Effector memory CD8-positive, alpha-beta T cell (primary cell): ENCODE measurements at regions not wholly inside any gene's neighbourhood (a gene's known extent, or its start where the extent isn't known, plus 50 kb on each side); places are given as distances from the start of the nearest gene placed in this dataset.

Experiments used
- ATAC-seq: fragments of 150-1000 bp; cut with Tn5 transposase; replicated peaks from 2 replicates; pipeline ENCODE4 v1.10.0; 2021; ENCODE audit warnings: mild to moderate bottlenecking, moderate library complexity
- DNase-seq, 3 experiments: peaks; one replicate each; pipeline ENCODE4 v3.0.0; 2021
- H3K27ac Mint-ChIP-seq, 2 donors: one replicate each; pipeline ENCODE4 v1.8.0; 2022; ENCODE audit warnings: mild to moderate bottlenecking in 2 of 2, mixed read lengths in 2 of 2, moderate library complexity in 2 of 2
- H3K27me3 Mint-ChIP-seq, 2 donors: one replicate each; pipeline ENCODE4 v1.8.0; 2022; ENCODE audit warnings: mixed read lengths in 2 of 2
- H3K36me3 Mint-ChIP-seq: one replicate; pipeline ENCODE4 v1.8.0; 2022; ENCODE audit warnings: mild to moderate bottlenecking, moderate library complexity, mixed read lengths; ENCODE audit not compliant: insufficient read depth
- H3K4me1 Mint-ChIP-seq, 2 donors: one replicate each; pipeline ENCODE4 v1.8.0; 2022; ENCODE audit warnings: low read depth in 2 of 2, mixed read lengths in 2 of 2
- H3K4me3 Mint-ChIP-seq, 2 donors: one replicate each; pipeline ENCODE4 v1.8.0; 2022; ENCODE audit warnings: mild to moderate bottlenecking in 2 of 2, mixed read lengths in 2 of 2, moderate library complexity in 2 of 2
- H3K9me3 Mint-ChIP-seq, 2 donors: one replicate each; pipeline ENCODE4 v1.8.0; 2022; ENCODE audit warnings: mixed read lengths in 2 of 2

- H3K36me3 Mint-ChIP-seq, result no peaks in the 10 kb centered on the region
- ATAC-seq, result no peak
- DNase-seq, result no peak
Measured at GRCh38 chr4:45751877-45752530, 371.9 kb downstream of the GABRG1 start.

GRCh38 chr4:45750721-45751120, 373.1 kb downstream of the GABRG1 start:
- Mint-ChIP-seq H3K27me3 (no peaks in the 10 kb centered on the region), H3K27ac (no peak overlapping the region), H3K4me3 (no peak overlapping the region), H3K4me1 (no peaks in the 10 kb centered on the region), H3K36me3 (no peaks in the 10 kb centered on the region), H3K9me3 (peaks cover 0 to 5% of the 10 kb centered on the region in 2 donors)
- DNase-seq, result no peak
- no peak for ATAC-seq

More at GRCh38 chr4:45751877-45752530, 371.9 kb downstream of the GABRG1 start:
- Mint-ChIP-seq H3K9me3 (peaks cover 0 to 5% of the 10 kb centered on the region in 2 donors), H3K4me1 (no peaks in the 10 kb centered on the region), H3K27me3 (no peaks in the 10 kb centered on the region), H3K4me3 (no peak overlapping the region), H3K27ac (no peak overlapping the region)

- H3K4me1 Mint-ChIP-seq, result no peaks in the 10 kb centered on the region
- no peaks in the 10 kb centered on the region for H3K27me3 Mint-ChIP-seq
- H3K9me3 Mint-ChIP-seq, result peaks cover 0 to 11% of the 10 kb centered on the region in 2 donors
- ATAC-seq (no peak), DNase-seq (no peak)
- no peaks in the 10 kb centered on the region for H3K36me3 Mint-ChIP-seq
- no peak overlapping the region for H3K4me3 Mint-ChIP-seq
- H3K27ac Mint-ChIP-seq, result no peak overlapping the region
Measured at GRCh38 chr4:45745741-45746140, 378.1 kb downstream of the GABRG1 start.

- Mint-ChIP-seq H3K27me3 (no peaks in the 10 kb centered on the region), H3K4me3 (no peak overlapping the region), H3K9me3 (peaks cover 0 to 7% of the 10 kb centered on the region in 2 donors), H3K27ac (no peak overlapping the region), H3K36me3 (no peaks in the 10 kb centered on the region), H3K4me1 (no peaks in the 10 kb centered on the region)
- ATAC-seq (no peak), DNase-seq (no peak)
Measured at GRCh38 chr4:45741897-45742296, 382.0 kb downstream of the GABRG1 start.

GRCh38 chr4:45732161-45732560, 391.7 kb downstream of the GABRG1 start:
- Mint-ChIP-seq H3K27ac (no peak overlapping the region), H3K4me3 (no peak overlapping the region), H3K4me1 (no peaks in the 10 kb centered on the region), H3K9me3 (peaks cover 0 to 10% of the 10 kb centered on the region in 2 donors), H3K36me3 (no peaks in the 10 kb centered on the region), H3K27me3 (no peaks in the 10 kb centered on the region)
- no peak for DNase-seq
- ATAC-seq, result no peak

- Mint-ChIP-seq H3K9me3 (peaks cover 13 to 34% of the 10 kb centered on the region in 2 donors), H3K4me3 (no peak overlapping the region), H3K27ac (no peak overlapping the region), H3K36me3 (no peaks in the 10 kb centered on the region), H3K4me1 (no peaks in the 10 kb centered on the region), H3K27me3 (no peaks in the 10 kb centered on the region)
- DNase-seq (no peak), ATAC-seq (no peak)
Measured at GRCh38 chr4:45716093-45716492, 407.8 kb downstream of the GABRG1 start.

- no peaks in the 10 kb centered on the region for H3K27me3 Mint-ChIP-seq
- H3K4me3 Mint-ChIP-seq, result no peak overlapping the region
- H3K9me3 Mint-ChIP-seq, result peaks cover 13 to 31% of the 10 kb centered on the region in 2 donors
- no peak for ATAC-seq
- H3K36me3 Mint-ChIP-seq, result no peaks in the 10 kb centered on the region
- no peak for DNase-seq
- H3K4me1 Mint-ChIP-seq, result no peaks in the 10 kb centered on the region
- H3K27ac Mint-ChIP-seq, result no peak overlapping the region
Measured at GRCh38 chr4:45713996-45714395, 409.9 kb downstream of the GABRG1 start.

GRCh38 chr4:45701621-45702020, 422.2 kb downstream of the GABRG1 start:
- DNase-seq, result no peak
- no peaks in the 10 kb centered on the region for H3K4me1 Mint-ChIP-seq
- ATAC-seq, result no peak
- no peak overlapping the region for H3K27ac Mint-ChIP-seq
- H3K27me3 Mint-ChIP-seq, result no peaks in the 10 kb centered on the region
- no peak overlapping the region for H3K4me3 Mint-ChIP-seq
- no peaks in the 10 kb centered on the region for H3K36me3 Mint-ChIP-seq
- H3K9me3 Mint-ChIP-seq, result peaks cover 8% of the 10 kb centered on the region in 2 donors

GRCh38 chr4:45693746-45694145, 430.1 kb downstream of the GABRG1 start:
- Mint-ChIP-seq H3K27me3 (no peaks in the 10 kb centered on the region), H3K9me3 (peaks cover 13 to 21% of the 10 kb centered on the region in 2 donors), H3K27ac (no peak overlapping the region), H3K4me3 (no peak overlapping the region), H3K4me1 (no peaks in the 10 kb centered on the region), H3K36me3 (no peaks in the 10 kb centered on the region)
- DNase-seq, result no peak
- no peak for ATAC-seq

- no peak overlapping the region for H3K27ac Mint-ChIP-seq
- no peaks in the 10 kb centered on the region for H3K27me3 Mint-ChIP-seq
- H3K4me1 Mint-ChIP-seq, result no peaks in the 10 kb centered on the region
- DNase-seq, result no peak
- no peak for ATAC-seq
- no peak overlapping the region for H3K4me3 Mint-ChIP-seq
- peaks cover 13 to 21% of the 10 kb centered on the region in 2 donors for H3K9me3 Mint-ChIP-seq
- H3K36me3 Mint-ChIP-seq, result no peaks in the 10 kb centered on the region
Measured at GRCh38 chr4:45692131-45692735, 431.6 kb downstream of the GABRG1 start.

- Mint-ChIP-seq H3K4me1 (no peaks in the 10 kb centered on the region), H3K27me3 (no peaks in the 10 kb centered on the region), H3K27ac (no peak overlapping the region), H3K4me3 (no peak overlapping the region), H3K9me3 (peaks cover 8% of the 10 kb centered on the region in 2 donors), H3K36me3 (no peaks in the 10 kb centered on the region)
- DNase-seq (no peak), ATAC-seq (no peak)
Measured at GRCh38 chr4:45688341-45688740, 435.5 kb downstream of the GABRG1 start.

GRCh38 chr4:45679411-45679810, 444.4 kb downstream of the GABRG1 start:
- DNase-seq, result no peak
- H3K4me3 Mint-ChIP-seq, result no peak overlapping the region
- no peaks in the 10 kb centered on the region for H3K36me3 Mint-ChIP-seq
- no peak overlapping the region for H3K27ac Mint-ChIP-seq
- ATAC-seq, result no peak
- peaks cover 12 to 44% of the 10 kb centered on the region in 2 donors for H3K9me3 Mint-ChIP-seq
- no peaks in the 10 kb centered on the region for H3K27me3 Mint-ChIP-seq
- H3K4me1 Mint-ChIP-seq, result no peaks in the 10 kb centered on the region

GRCh38 chr4:45668128-45668527, 455.7 kb downstream of the GABRG1 start:
- Mint-ChIP-seq H3K4me3 (no peak overlapping the region), H3K27ac (no peak overlapping the region), H3K9me3 (peaks cover 7% of the 10 kb centered on the region in 2 donors), H3K36me3 (no peaks in the 10 kb centered on the region), H3K4me1 (no peaks in the 10 kb centered on the region), H3K27me3 (no peaks in the 10 kb centered on the region)
- DNase-seq (no peak), ATAC-seq (no peak)

- no peak for DNase-seq
- Mint-ChIP-seq H3K4me3 (no peak overlapping the region), H3K27me3 (no peaks in the 10 kb centered on the region), H3K9me3 (peaks cover 7 to 10% of the 10 kb centered on the region in 2 donors), H3K4me1 (no peaks in the 10 kb centered on the region), H3K36me3 (no peaks in the 10 kb centered on the region), H3K27ac (no peak overlapping the region)
- no peak for ATAC-seq
Measured at GRCh38 chr4:45663628-45664081, 460.2 kb downstream of the GABRG1 start.
